ENCODE measurements at regions not wholly inside any gene's neighbourhood (a gene's known extent, or its start where the extent isn't known, plus 50 kb on each side); places are given as distances from the start of the nearest gene placed in this dataset.
A peak's percentile ranks its signal among the peaks of the same experiment; 100 is the strongest.

DNA sequence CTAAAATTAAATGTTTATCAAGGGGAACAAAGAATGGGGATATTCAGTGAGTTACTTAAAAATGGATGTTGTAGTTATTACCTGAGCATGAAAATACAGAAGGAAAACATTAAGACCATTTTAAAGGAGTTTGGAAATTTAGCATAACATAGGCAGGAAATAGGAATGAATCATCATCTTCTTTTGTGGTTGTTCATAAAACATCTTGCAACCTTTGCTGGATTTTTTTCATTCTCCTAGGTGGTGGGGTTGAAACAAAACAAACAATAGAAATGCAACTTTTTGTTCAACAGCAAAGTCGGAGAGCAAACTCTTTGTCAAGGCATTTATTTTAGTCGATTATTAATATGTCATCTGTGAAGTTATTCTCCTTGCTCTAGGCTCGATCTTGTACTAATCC is 275.1 kb downstream of the IPO8 start:
- Histone ChIP-seq H3K4me3 (ENCODE audit: low read length) (no peak overlapping the region), H3K9me3 (ENCODE audit: low read length) (no peaks in the 10 kb centered on the region), H3K36me3 (ENCODE audit: insufficient read depth, low read length) (no peaks in the 10 kb centered on the region), H3K4me1 (ENCODE audit: insufficient read depth, low read length) (no peaks in the 10 kb centered on the region), H3K27ac (ENCODE audit: low read depth, low read length) (no peak overlapping the region), H3K27me3 (ENCODE audit: insufficient read depth, low read length, poor library complexity, severe bottlenecking) (no peaks in the 10 kb centered on the region)
- Mint-ChIP-seq H3K4me3 (no peak overlapping the region), H3K4me1 (no peaks in the 10 kb centered on the region), H3K27ac (no peak overlapping the region), H3K9me3 (peaks cover 0 to 8% (median 2%) of the 10 kb centered on the region in 5 donors), H3K36me3 (no peaks in the 10 kb centered on the region), H3K27me3 (peaks cover 0 to 3% of the 10 kb centered on the region in 2 donors)
- POLR2A ChIA-PET = no interaction called here
- no peak for DNase-seq
- CTCF ChIA-PET = no interaction called here

DNA sequence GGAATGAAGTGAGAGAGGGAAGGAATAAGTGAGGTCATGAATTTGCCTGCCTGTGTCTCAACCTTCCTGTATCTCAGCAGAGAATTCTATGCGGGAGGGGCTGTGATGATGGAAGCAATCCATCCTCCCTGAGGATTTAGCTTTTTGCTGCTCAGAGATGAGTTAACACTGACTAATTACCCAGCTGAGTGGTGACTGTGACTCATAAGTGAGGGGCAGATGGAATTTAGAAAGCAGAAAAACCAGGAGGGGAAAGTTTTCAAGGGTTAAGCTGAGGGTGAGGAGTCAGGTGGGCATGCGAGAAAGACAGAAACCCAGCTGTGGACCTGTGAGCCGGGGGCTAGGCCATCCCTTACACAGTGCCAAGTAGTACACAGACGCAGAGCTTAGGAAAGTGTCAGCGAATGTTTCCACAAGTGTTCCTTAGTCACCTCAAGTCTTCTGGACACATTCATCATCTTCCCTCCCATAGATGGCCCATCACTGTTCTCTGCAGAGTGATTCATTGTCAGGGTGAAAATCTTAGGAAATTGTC is 277.9 kb downstream of the IPO8 start:
- H3K27ac ChIP-seq (ENCODE audit: low read depth, low read length) = no peak overlapping the region
- Mint-ChIP-seq H3K9me3 (peaks cover 0 to 8% (median 0%) of the 10 kb centered on the region in 5 donors), H3K36me3 (no peaks in the 10 kb centered on the region), H3K4me3 (no peak overlapping the region), H3K4me1 (no peaks in the 10 kb centered on the region), H3K27me3 (peaks cover 0 to 3% of the 10 kb centered on the region in 2 donors), H3K27ac (peak overlapping the region in 1 of 8 donors; percentile 5)
- POLR2A ChIA-PET = no interaction called here
- H3K9me3 ChIP-seq (ENCODE audit: low read length) = no peaks in the 10 kb centered on the region
- H3K4me3 ChIP-seq (ENCODE audit: low read length) = no peak overlapping the region
- no peaks in the 10 kb centered on the region for H3K27me3 ChIP-seq (ENCODE audit: insufficient read depth, low read length, poor library complexity, severe bottlenecking)
- no peaks in the 10 kb centered on the region for H3K36me3 ChIP-seq (ENCODE audit: insufficient read depth, low read length)
- no peak for DNase-seq
- CTCF ChIA-PET = no interaction called here
- H3K4me1 ChIP-seq (ENCODE audit: insufficient read depth, low read length) = no peaks in the 10 kb centered on the region

DNA sequence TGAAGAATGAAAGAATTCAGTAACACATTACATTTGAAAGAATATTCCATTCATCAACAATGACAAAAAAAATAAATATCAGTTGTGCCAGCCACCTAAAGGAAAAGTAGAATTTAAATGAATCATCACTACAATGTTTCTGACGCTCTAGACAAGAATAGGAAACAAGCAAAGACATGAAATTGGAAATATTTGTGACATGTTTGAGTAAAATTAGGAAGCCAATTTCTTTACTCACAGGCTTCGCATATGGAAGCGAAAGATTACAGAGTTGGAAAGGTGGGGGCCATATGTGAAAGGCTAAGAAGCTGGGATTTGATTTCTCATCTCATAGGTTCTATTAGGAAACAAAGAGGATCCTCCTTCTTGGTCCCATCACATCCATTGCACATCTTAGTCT is 279.0 kb downstream of the IPO8 start:
- H3K4me3 Mint-ChIP-seq = no peak overlapping the region
- DNase-seq = no peak
- no peaks in the 10 kb centered on the region for H3K27me3 ChIP-seq (ENCODE audit: insufficient read depth, low read length, poor library complexity, severe bottlenecking)
- H3K36me3 ChIP-seq (ENCODE audit: insufficient read depth, low read length) = no peaks in the 10 kb centered on the region
- POLR2A ChIA-PET = no interaction called here
- H3K4me1 ChIP-seq (ENCODE audit: insufficient read depth, low read length) = no peaks in the 10 kb centered on the region
- H3K27me3 Mint-ChIP-seq = peaks cover 0 to 3% of the 10 kb centered on the region in 2 donors
- H3K4me3 ChIP-seq (ENCODE audit: low read length) = no peak overlapping the region
- no peaks in the 10 kb centered on the region for H3K9me3 ChIP-seq (ENCODE audit: low read length)
- no peak overlapping the region for H3K27ac ChIP-seq (ENCODE audit: low read depth, low read length)
- no peak overlapping the region for H3K27ac Mint-ChIP-seq
- no peaks in the 10 kb centered on the region for H3K4me1 Mint-ChIP-seq
- CTCF ChIA-PET = no interaction called here
- peaks cover 0 to 6% (median 0%) of the 10 kb centered on the region in 5 donors for H3K9me3 Mint-ChIP-seq
- no peaks in the 10 kb centered on the region for H3K36me3 Mint-ChIP-seq

DNA sequence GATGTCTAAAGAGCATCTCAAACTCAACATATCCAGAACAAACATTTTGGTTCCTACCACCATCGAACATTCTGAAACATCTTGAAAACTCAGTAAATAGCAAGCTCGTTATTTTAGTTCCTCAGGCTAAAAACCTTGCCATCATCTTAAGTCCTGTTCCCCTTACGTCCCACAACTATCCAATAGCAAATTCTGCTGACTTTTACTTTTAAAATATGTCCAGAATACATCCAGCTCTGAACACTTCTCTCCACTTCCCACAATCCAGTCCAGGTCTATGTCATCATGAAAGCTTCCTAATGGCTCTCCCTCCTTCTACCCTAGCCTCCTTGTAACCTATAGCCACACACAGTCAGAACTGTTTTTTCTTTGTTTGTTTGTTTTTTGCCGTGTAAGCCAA is 279.9 kb downstream of the IPO8 start:
- Histone ChIP-seq H3K9me3 (ENCODE audit: low read length) (no peaks in the 10 kb centered on the region), H3K27ac (ENCODE audit: low read depth, low read length) (no peak overlapping the region), H3K4me1 (ENCODE audit: insufficient read depth, low read length) (no peaks in the 10 kb centered on the region), H3K27me3 (ENCODE audit: insufficient read depth, low read length, poor library complexity, severe bottlenecking) (no peaks in the 10 kb centered on the region), H3K4me3 (ENCODE audit: low read length) (no peak overlapping the region), H3K36me3 (ENCODE audit: insufficient read depth, low read length) (no peaks in the 10 kb centered on the region)
- Mint-ChIP-seq H3K36me3 (no peaks in the 10 kb centered on the region), H3K9me3 (peaks cover 0 to 2% (median 0%) of the 10 kb centered on the region in 5 donors), H3K27me3 (peaks cover 0 to 3% of the 10 kb centered on the region in 2 donors), H3K27ac (no peak overlapping the region), H3K4me3 (no peak overlapping the region), H3K4me1 (no peaks in the 10 kb centered on the region)
- POLR2A ChIA-PET = no interaction called here
- DNase-seq = no peak
- CTCF ChIA-PET = no interaction called here

DNA sequence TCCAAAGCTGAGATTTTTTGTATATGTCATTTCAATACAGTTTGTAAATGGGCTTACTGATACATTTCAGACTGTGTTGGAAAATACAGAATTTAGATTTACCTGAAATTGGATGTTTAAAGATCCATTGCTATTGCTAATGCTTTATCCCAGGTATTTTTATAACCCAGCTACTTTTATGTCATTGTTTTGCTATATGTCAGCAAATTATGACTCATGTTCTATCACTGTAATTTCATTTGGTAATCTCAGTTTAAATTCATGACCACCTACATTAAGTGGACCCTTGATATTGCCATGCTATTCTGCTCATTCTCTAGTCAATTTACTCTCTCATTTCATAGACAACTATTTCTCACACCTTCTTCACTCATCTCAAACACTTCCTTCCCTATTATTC is 281.2 kb downstream of the IPO8 start:
- H3K27me3 ChIP-seq (ENCODE audit: insufficient read depth, low read length, poor library complexity, severe bottlenecking) = no peaks in the 10 kb centered on the region
- CTCF ChIA-PET = no interaction called here
- DNase-seq = no peak
- no peak overlapping the region for H3K4me3 ChIP-seq (ENCODE audit: low read length)
- Mint-ChIP-seq H3K27ac (no peak overlapping the region), H3K4me3 (no peak overlapping the region), H3K27me3 (peaks cover 2 to 4% of the 10 kb centered on the region in 2 donors), H3K4me1 (no peaks in the 10 kb centered on the region), H3K36me3 (no peaks in the 10 kb centered on the region), H3K9me3 (peaks cover 0 to 2% (median 0%) of the 10 kb centered on the region in 5 donors)
- no peaks in the 10 kb centered on the region for H3K36me3 ChIP-seq (ENCODE audit: insufficient read depth, low read length)
- H3K27ac ChIP-seq (ENCODE audit: low read depth, low read length) = no peak overlapping the region
- POLR2A ChIA-PET = no interaction called here
- H3K4me1 ChIP-seq (ENCODE audit: insufficient read depth, low read length) = no peaks in the 10 kb centered on the region
- H3K9me3 ChIP-seq (ENCODE audit: low read length) = no peaks in the 10 kb centered on the region

DNA sequence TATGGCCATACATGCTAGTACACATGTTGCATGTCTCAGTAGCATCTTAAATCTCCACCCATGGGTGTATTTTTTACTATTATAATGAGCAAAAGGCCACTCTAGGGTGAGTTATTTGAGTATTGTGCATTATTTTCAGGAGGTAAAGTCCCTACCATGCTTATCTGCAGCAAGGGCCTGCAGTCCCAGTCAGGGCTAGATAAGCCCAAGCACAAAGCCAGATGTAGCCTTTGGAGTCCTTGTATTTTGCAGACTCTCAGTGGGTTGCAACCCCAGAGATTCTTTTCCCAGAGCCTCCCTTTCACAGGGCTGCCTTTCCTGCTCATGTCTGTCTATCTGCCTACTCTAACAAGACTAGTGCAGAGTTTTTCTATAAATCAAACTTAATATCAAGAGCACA is 295.3 kb downstream of the IPO8 start:
- Mint-ChIP-seq H3K27me3 (no peaks in the 10 kb centered on the region), H3K4me3 (no peak overlapping the region), H3K9me3 (peaks cover 0 to 6% (median 0%) of the 10 kb centered on the region in 5 donors), H3K36me3 (no peaks in the 10 kb centered on the region), H3K27ac (no peak overlapping the region), H3K4me1 (no peaks in the 10 kb centered on the region)
- Histone ChIP-seq H3K4me1 (ENCODE audit: insufficient read depth, low read length) (no peaks in the 10 kb centered on the region), H3K27me3 (ENCODE audit: insufficient read depth, low read length, poor library complexity, severe bottlenecking) (no peaks in the 10 kb centered on the region), H3K27ac (ENCODE audit: low read depth, low read length) (no peak overlapping the region), H3K36me3 (ENCODE audit: insufficient read depth, low read length) (no peaks in the 10 kb centered on the region), H3K9me3 (ENCODE audit: low read length) (no peaks in the 10 kb centered on the region), H3K4me3 (ENCODE audit: low read length) (no peak overlapping the region)
- ChIA-PET POLR2A (no interaction called here), CTCF (no interaction called here)
- DNase-seq = no peak

DNA sequence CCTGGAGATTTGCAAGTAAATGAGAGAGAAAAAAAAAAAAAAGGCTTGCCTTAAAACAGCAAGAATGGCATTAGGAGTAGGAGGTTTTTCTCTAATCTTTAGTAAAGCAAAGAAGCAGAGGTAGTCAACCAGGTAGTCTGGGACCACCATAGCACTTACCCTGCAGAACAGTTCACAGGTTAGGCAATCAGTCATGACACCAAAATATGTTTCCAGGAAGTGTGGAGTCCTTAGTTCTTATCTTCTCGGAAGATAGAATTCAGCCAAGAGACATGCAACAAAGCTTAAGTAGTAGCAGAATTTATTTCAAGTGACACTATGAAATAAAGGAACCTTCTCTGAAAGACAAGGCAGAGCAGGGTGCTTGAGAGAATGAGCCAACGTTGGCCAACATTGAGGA is 295.8 kb downstream of the IPO8 start:
- Mint-ChIP-seq H3K4me1 (no peaks in the 10 kb centered on the region), H3K9me3 (peaks cover 0 to 6% (median 0%) of the 10 kb centered on the region in 5 donors), H3K4me3 (no peak overlapping the region), H3K27me3 (no peaks in the 10 kb centered on the region), H3K36me3 (no peaks in the 10 kb centered on the region), H3K27ac (no peak overlapping the region)
- H3K4me3 ChIP-seq (ENCODE audit: low read length) = no peak overlapping the region
- no peaks in the 10 kb centered on the region for H3K27me3 ChIP-seq (ENCODE audit: insufficient read depth, low read length, poor library complexity, severe bottlenecking)
- no peaks in the 10 kb centered on the region for H3K36me3 ChIP-seq (ENCODE audit: insufficient read depth, low read length)
- H3K9me3 ChIP-seq (ENCODE audit: low read length) = no peaks in the 10 kb centered on the region
- DNase-seq = no peak
- POLR2A ChIA-PET = no interaction called here
- H3K4me1 ChIP-seq (ENCODE audit: insufficient read depth, low read length) = no peaks in the 10 kb centered on the region
- CTCF ChIA-PET = no interaction called here
- no peak overlapping the region for H3K27ac ChIP-seq (ENCODE audit: low read depth, low read length)

DNA sequence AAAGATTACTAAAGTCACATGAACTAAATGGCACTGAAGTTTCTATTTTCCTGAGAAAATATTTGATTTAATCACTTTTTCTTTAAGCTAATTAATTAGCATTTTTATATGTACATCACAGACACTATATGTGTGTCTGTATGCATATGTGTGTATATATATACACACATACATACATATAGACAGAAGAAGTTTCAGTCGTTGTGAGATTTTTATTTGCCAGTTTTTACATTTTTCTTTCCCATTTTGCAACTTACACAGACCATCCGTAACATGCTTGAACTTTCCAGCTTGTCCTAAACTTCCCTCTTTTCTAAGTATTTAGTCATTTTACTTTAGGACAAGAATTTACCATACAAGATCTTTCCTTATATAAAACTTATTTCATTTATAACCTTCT is 299.1 kb downstream of the IPO8 start:
- Histone ChIP-seq H3K27me3 (ENCODE audit: insufficient read depth, low read length, poor library complexity, severe bottlenecking) (no peaks in the 10 kb centered on the region), H3K4me3 (ENCODE audit: low read length) (no peak overlapping the region), H3K4me1 (ENCODE audit: insufficient read depth, low read length) (no peaks in the 10 kb centered on the region), H3K27ac (ENCODE audit: low read depth, low read length) (no peak overlapping the region), H3K9me3 (ENCODE audit: low read length) (no peaks in the 10 kb centered on the region), H3K36me3 (ENCODE audit: insufficient read depth, low read length) (no peaks in the 10 kb centered on the region)
- POLR2A ChIA-PET = no interaction called here
- Mint-ChIP-seq H3K9me3 (peaks cover 0 to 2% (median 0%) of the 10 kb centered on the region in 5 donors), H3K4me1 (no peaks in the 10 kb centered on the region), H3K36me3 (no peaks in the 10 kb centered on the region), H3K4me3 (no peak overlapping the region), H3K27ac (no peak overlapping the region), H3K27me3 (no peaks in the 10 kb centered on the region)
- CTCF ChIA-PET = no interaction called here
- no peak for DNase-seq

DNA sequence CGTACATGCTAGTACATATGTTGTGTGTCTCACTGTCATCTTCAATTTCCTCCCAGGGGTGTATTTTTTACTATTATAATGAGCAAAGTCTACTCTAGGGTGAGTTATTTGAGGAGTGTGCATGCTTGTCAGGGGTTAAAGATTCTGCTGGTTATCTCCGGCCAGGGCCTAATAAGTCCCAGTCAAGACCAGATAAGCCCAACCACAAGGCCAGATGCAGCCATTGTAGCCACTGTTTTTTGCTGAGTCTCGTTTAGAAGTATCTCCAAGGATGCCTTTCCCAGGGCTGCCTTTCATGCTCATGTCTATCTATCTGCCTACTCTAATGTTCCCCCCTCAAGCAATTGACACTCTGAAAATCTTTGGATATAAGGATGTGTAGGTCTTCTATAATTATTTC is 300.5 kb downstream of the IPO8 start:
- no peaks in the 10 kb centered on the region for H3K27me3 ChIP-seq (ENCODE audit: insufficient read depth, low read length, poor library complexity, severe bottlenecking)
- no peaks in the 10 kb centered on the region for H3K9me3 ChIP-seq (ENCODE audit: low read length)
- no peaks in the 10 kb centered on the region for H3K4me1 ChIP-seq (ENCODE audit: insufficient read depth, low read length)
- CTCF ChIA-PET = no interaction called here
- POLR2A ChIA-PET = no interaction called here
- no peak overlapping the region for H3K27ac ChIP-seq (ENCODE audit: low read depth, low read length)
- H3K4me3 ChIP-seq (ENCODE audit: low read length) = no peak overlapping the region
- Mint-ChIP-seq H3K9me3 (peaks cover 0 to 6% (median 2%) of the 10 kb centered on the region in 5 donors), H3K4me3 (no peak overlapping the region), H3K36me3 (no peaks in the 10 kb centered on the region), H3K4me1 (no peaks in the 10 kb centered on the region), H3K27ac (no peak overlapping the region), H3K27me3 (no peaks in the 10 kb centered on the region)
- DNase-seq = no peak
- no peaks in the 10 kb centered on the region for H3K36me3 ChIP-seq (ENCODE audit: insufficient read depth, low read length)
